IMR-90 (cell line): ENCODE measurements at regions not wholly inside any gene's neighbourhood (a gene's known extent, or its start where the extent isn't known, plus 50 kb on each side); places are given as distances from the start of the nearest gene placed in this dataset.

Experiments
- ATAC-seq: fragments of 200-7000 bp; cut with Tn5 transposase; 2 replicates; pipeline ENCODE4 v1.9.1; 2020; ENCODE audit warnings: low read depth, mild to moderate bottlenecking, moderate library complexity
- BruUV-seq: library from RNA; stranded (reverse); fragments of 400-500 nt; replicated peaks from 2 replicates; lab custom pipeline; 2021; lab: Mats Ljungman, UMichigan
- CTCF ChIA-PET: fragments of 300-600 bp; formaldehyde crosslinking; extraction: SDS; loops from one replicate; lab custom pipeline; 2021; ENCODE audit warnings: antibody characterized with exemption; lab: Yijun Ruan, JAX
- POLR2A ChIA-PET: fragments of 300-600 bp; sonication (Branson Sonifier 250); formaldehyde crosslinking; loops from one replicate; lab custom pipeline; 2022; ENCODE audit warnings: antibody characterized with exemption; ENCODE audit not compliant: unreplicated experiment; lab: Charles Lee
- DNase-seq: peaks from one replicate; pipeline ENCODE4 v3.0.0; 2013
- H2AFZ ChIP-seq: replicated peaks from 2 replicates; pipeline ENCODE3; 2013; ENCODE audit warnings: low read length, mild to moderate bottlenecking; ENCODE audit not compliant: poor library complexity
- H2AK5ac ChIP-seq: 2 replicates; pipeline ENCODE4 v1.6.1; 2013; ENCODE audit warnings: low read depth, low read length, inconsistent platforms
- H2AK9ac ChIP-seq: replicated peaks from 2 replicates; pipeline ENCODE3; 2013; ENCODE audit warnings: mild to moderate bottlenecking, low read depth, low read length, moderate library complexity; ENCODE audit not compliant: poor library complexity
- H2BK120ac ChIP-seq: 2 replicates; pipeline ENCODE4 v1.6.1; 2013; ENCODE audit warnings: low read depth, low read length, inconsistent platforms
- H2BK15ac ChIP-seq: 3 replicates; pipeline ENCODE4 v1.6.1; 2013; ENCODE audit warnings: low read depth, low read length, inconsistent platforms
- H2BK20ac ChIP-seq: 2 replicates; pipeline ENCODE4 v1.6.1; 2013; ENCODE audit warnings: low read depth, mild to moderate bottlenecking, inconsistent platforms, low read length, moderate library complexity
- H2BK5ac ChIP-seq: 2 replicates; pipeline ENCODE4 v1.6.1; 2013; ENCODE audit warnings: mild to moderate bottlenecking, low read depth, low read length, inconsistent platforms; ENCODE audit not compliant: poor library complexity, severe bottlenecking
- H3K14ac ChIP-seq: replicated peaks from 2 replicates; pipeline ENCODE4 v1.6.1; 2013; ENCODE audit warnings: low read depth, low read length, inconsistent platforms
- H3K18ac ChIP-seq: 2 replicates; pipeline ENCODE4 v1.6.1; 2013; ENCODE audit warnings: low read depth, low read length, control low read depth
- H3K23ac ChIP-seq: 2 replicates; pipeline ENCODE4 v1.6.1; 2013; ENCODE audit warnings: low read depth, low read length, inconsistent platforms
- H3K27ac ChIP-seq: 2 replicates; pipeline ENCODE4 v1.5.1; 2013; ENCODE audit warnings: mild to moderate bottlenecking, control low read depth, low read length; ENCODE audit not compliant: insufficient read depth
- H3K27me3 ChIP-seq: 2 replicates; pipeline ENCODE4 v1.6.1; 2013; ENCODE audit warnings: low read length; ENCODE audit not compliant: control insufficient read depth, insufficient read depth
- H3K36me3 ChIP-seq: 2 replicates; pipeline ENCODE4 v1.6.1; 2013; ENCODE audit warnings: low read length, mixed read lengths; ENCODE audit not compliant: control insufficient read depth, insufficient read depth
- H3K4ac ChIP-seq: 2 replicates; pipeline ENCODE4 v1.6.1; 2013; ENCODE audit warnings: low read depth, low read length, inconsistent platforms
- H3K4me1 ChIP-seq: 2 replicates; pipeline ENCODE4 v1.6.1; 2013; ENCODE audit warnings: low read length, mixed read lengths; ENCODE audit not compliant: control insufficient read depth, insufficient read depth
- H3K4me2 ChIP-seq: 2 replicates; pipeline ENCODE4 v1.6.1; 2013; ENCODE audit warnings: low read depth, mild to moderate bottlenecking, control low read depth, low read length, moderate library complexity
- H3K4me3 ChIP-seq: 2 replicates; pipeline ENCODE4 v1.5.1; 2013; ENCODE audit warnings: low read depth, mild to moderate bottlenecking, control low read depth, low read length, moderate library complexity; ENCODE audit not compliant: insufficient read depth
- H3K56ac ChIP-seq: 2 replicates; pipeline ENCODE4 v1.6.1; 2013; ENCODE audit warnings: low read length, inconsistent platforms; ENCODE audit not compliant: insufficient read depth; ENCODE audit errors: extremely low read depth
- H3K79me1 ChIP-seq, 2 experiments: 2 replicates each; pipeline ENCODE4 v1.6.1; 2013; ENCODE audit warnings: low read length in 2 of 2, inconsistent platforms in 1 of 2, low read depth in 1 of 2
- H3K9ac ChIP-seq: 2 replicates; pipeline ENCODE4 v1.6.1; 2013; ENCODE audit warnings: low read depth, low read length, control low read depth
- H3K9me1 ChIP-seq: 2 replicates; pipeline ENCODE4 v1.6.1; 2013; ENCODE audit warnings: low read length, inconsistent platforms; ENCODE audit not compliant: insufficient read depth
- H3K9me3 ChIP-seq: 2 replicates; pipeline ENCODE4 v1.6.1; 2013; ENCODE audit warnings: low read length; ENCODE audit not compliant: control insufficient read depth, insufficient read depth
- H4K20me1 ChIP-seq: 2 replicates; pipeline ENCODE4 v1.6.1; 2013; ENCODE audit warnings: low read length, inconsistent platforms; ENCODE audit not compliant: insufficient read depth
- H4K5ac ChIP-seq: 2 replicates; pipeline ENCODE4 v1.6.1; 2013; ENCODE audit warnings: mild to moderate bottlenecking, low read depth, low read length, control low read depth
- H4K8ac ChIP-seq, 2 experiments: 2 replicates each; pipeline ENCODE4 v1.6.1; 2013; ENCODE audit warnings: low read depth in 2 of 2, low read length in 2 of 2, control low read depth in 1 of 2, inconsistent platforms in 1 of 2
- H4K91ac ChIP-seq: 2 replicates; pipeline ENCODE4 v1.6.1; 2013; ENCODE audit warnings: low read depth, low read length, inconsistent platforms; ENCODE audit not compliant: insufficient read depth
- CTCF ChIP-seq: conservative IDR thresholded peaks from 2 replicates; pipeline ENCODE4 v1.5.1; 2012; ENCODE audit warnings: mild to moderate bottlenecking, low read depth, low read length, improper control_type of control experiment
- MAFK ChIP-seq: IDR thresholded peaks from 2 replicates; pipeline ENCODE4 v1.6.1; 2012; ENCODE audit warnings: low read depth, low read length, improper control_type of control experiment
- POLR2A ChIP-seq: IDR thresholded peaks from 2 replicates; pipeline ENCODE4 v1.6.1; 2012; ENCODE audit warnings: mild to moderate bottlenecking, low read depth, low read length
- RAD21 ChIP-seq: IDR thresholded peaks from 2 replicates; pipeline ENCODE4 v1.6.1; 2012; ENCODE audit warnings: low read length, improper control_type of control experiment
- RCOR1 ChIP-seq: IDR thresholded peaks from 2 replicates; pipeline ENCODE4 v1.6.1; 2012; ENCODE audit warnings: mild to moderate bottlenecking, low read length, improper control_type of control experiment; ENCODE audit not compliant: insufficient replicate concordance
- WGBS, 2 experiments: methylation state at CpG; one replicate each; pipeline versions ENCODE4 v1.1.5 to v1.1.7; 2013; ENCODE audit warnings: missing lambda C conversion rate in 2 of 2; ENCODE audit not compliant: insufficient read length in 1 of 2; ENCODE audit errors: extremely low coverage in 2 of 2; 5-methylcytosine and 5-hydroxymethylcytosine counted together
- dilution Hi-C: fragments of 300-500 bp; cut with HindIII; formaldehyde crosslinking; loops from one replicate; pipeline ENCODE4 v1.14.3; 2018; ENCODE audit warnings: low sequenced_read_pairs; ENCODE audit not compliant: unreplicated experiment
- in situ Hi-C: fragments of 300-500 bp; cut with MboI; formaldehyde crosslinking; loops from 3 replicates; pipeline ENCODE4 v1.14.3; 2019; ENCODE audit warnings: low sequenced_read_pairs, inconsistent platforms, mixed read lengths
- intact Hi-C: fragments of 100-400 bp; cut with micrococcal nuclease; formaldehyde crosslinking; loops from 2 replicates; pipeline ENCODE4 v1.10.0; 2022
- TF ChIP-seq, protein P1 (sequence below): fragments of 150-350 bp; IDR thresholded peaks from 2 replicates; pipeline ENCODE4 v1.6.1; 2017; ENCODE audit warnings: mild to moderate bottlenecking, antibody characterized with exemption, low read length, low read depth
- TF ChIP-seq, protein P2 (sequence below): fragments of 150-350 bp; IDR thresholded peaks from 2 replicates; pipeline ENCODE4 v1.6.1; 2016; ENCODE audit warnings: low read depth, mild to moderate bottlenecking, low read length, moderate library complexity, borderline replicate concordance

GRCh38 chr5:61657010-61657409, 325.0 kb downstream of the ZSWIM6 start:
- Histone ChIP-seq H4K8ac (no peak overlapping the region), H2AK5ac (no peak overlapping the region), H3K4me2 (no peak overlapping the region), H3K4ac (no peak overlapping the region), H2AK9ac (no peak overlapping the region), H2BK20ac (no peak overlapping the region), H4K5ac (no peak overlapping the region), H4K91ac (no peak overlapping the region), H3K9me1 (no peaks in the 10 kb centered on the region), H2AFZ (no peak overlapping the region), H3K27ac (no peak overlapping the region), H3K18ac (no peak overlapping the region), H3K79me1 (no peaks in the 10 kb centered on the region), H4K20me1 (no peaks in the 10 kb centered on the region), H3K56ac (no peak overlapping the region), H2BK5ac (no peak overlapping the region), H3K4me3 (no peak overlapping the region), H2BK15ac (no peak overlapping the region), H3K36me3 (no peaks in the 10 kb centered on the region), H3K4me1 (no peaks in the 10 kb centered on the region), H3K9ac (no peak overlapping the region), H3K23ac (no peak overlapping the region), H2BK120ac (no peak overlapping the region), H3K14ac (no peak overlapping the region), H3K27me3 (peaks cover 23% of the 10 kb centered on the region), H3K9me3 (no peaks in the 10 kb centered on the region)
- POLR2A ChIA-PET = no interaction called here
- dilution Hi-C loops (no loop called here), in situ Hi-C loops (loop anchor here (5.0 to 25.0 kb wide), 2 partner anchors 315 to 695 kb away; no protein-coding TSS in a partner anchor), intact Hi-C loops (loop anchor here (5.0 kb wide), 5 partner anchors 160 to 700 kb away; partner anchors contain the start of gene SMIM15)
- no TSS peak for BruUV-seq
- ATAC-seq (no peak), DNase-seq (no peak)
- WGBS, 2 experiments = no CpG with 5 or more reads among the region's 7 CpGs
- TF ChIP-seq CTCF (no peak), RAD21 (no peak), MAFK (no peak), POLR2A (no peak), RCOR1 (no peak)
- TF ChIP-seq, protein P1, sequence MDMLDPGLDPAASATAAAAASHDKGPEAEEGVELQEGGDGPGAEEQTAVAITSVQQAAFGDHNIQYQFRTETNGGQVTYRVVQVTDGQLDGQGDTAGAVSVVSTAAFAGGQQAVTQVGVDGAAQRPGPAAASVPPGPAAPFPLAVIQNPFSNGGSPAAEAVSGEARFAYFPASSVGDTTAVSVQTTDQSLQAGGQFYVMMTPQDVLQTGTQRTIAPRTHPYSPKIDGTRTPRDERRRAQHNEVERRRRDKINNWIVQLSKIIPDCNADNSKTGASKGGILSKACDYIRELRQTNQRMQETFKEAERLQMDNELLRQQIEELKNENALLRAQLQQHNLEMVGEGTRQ = no peak
- TF ChIP-seq, protein P2, sequence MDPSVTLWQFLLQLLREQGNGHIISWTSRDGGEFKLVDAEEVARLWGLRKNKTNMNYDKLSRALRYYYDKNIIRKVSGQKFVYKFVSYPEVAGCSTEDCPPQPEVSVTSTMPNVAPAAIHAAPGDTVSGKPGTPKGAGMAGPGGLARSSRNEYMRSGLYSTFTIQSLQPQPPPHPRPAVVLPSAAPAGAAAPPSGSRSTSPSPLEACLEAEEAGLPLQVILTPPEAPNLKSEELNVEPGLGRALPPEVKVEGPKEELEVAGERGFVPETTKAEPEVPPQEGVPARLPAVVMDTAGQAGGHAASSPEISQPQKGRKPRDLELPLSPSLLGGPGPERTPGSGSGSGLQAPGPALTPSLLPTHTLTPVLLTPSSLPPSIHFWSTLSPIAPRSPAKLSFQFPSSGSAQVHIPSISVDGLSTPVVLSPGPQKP = no peak
- CTCF ChIA-PET = no interaction called here
